Loucy (cell line): ENCODE measurements at regions not wholly inside any gene's neighbourhood (a gene's known extent, or its start where the extent isn't known, plus 50 kb on each side); places are given as distances from the start of the nearest gene placed in this dataset.
"Not testable (repeated sequence)": the region's sequence is repeated elsewhere in the genome, so short reads cannot be mapped to it uniquely, and the experiment has no call there.

Experiments used
- CTCF ChIP-seq: fragments of 200-600 bp; sonication (generic); conservative IDR thresholded peaks from 2 replicates; pipeline ENCODE4 v1.5.1; 2014; ENCODE audit warnings: mild to moderate bottlenecking, antibody characterized with exemption, low read length
- EZH2phosphoT487 ChIP-seq: fragments of 200-600 bp; IDR thresholded peaks from 2 replicates; pipeline ENCODE4 v1.6.1; 2018; ENCODE audit warnings: antibody characterized with exemption, mild to moderate bottlenecking, moderate library complexity, borderline replicate concordance

DNA sequence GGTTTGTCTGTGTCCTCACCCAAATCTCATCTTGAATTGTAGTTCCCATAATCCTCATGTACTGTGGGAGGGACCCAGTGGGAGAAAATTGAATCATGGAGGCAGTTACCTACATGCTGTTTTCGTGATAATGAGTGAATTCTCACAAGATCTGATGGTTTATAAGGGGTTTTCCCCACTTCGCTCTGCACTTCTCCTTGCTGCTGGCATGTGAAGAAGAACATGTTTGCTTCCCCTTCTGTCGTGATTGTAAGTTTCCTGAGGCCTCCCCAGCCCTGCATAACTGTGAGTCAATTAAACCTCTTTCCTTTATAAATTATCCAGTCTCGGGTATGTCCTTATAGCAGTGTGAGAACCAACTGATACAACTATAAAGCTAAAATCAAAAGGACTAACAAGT lies 60.2 kb upstream of the RPL38 start:
- TF ChIP-seq CTCF, EZH2phosphoT487: not testable (repeated sequence)
